ENCODE measurements at regions not wholly inside any gene's neighbourhood (a gene's known extent, or its start where the extent isn't known, plus 50 kb on each side); places are given as distances from the start of the nearest gene placed in this dataset.

DNA sequence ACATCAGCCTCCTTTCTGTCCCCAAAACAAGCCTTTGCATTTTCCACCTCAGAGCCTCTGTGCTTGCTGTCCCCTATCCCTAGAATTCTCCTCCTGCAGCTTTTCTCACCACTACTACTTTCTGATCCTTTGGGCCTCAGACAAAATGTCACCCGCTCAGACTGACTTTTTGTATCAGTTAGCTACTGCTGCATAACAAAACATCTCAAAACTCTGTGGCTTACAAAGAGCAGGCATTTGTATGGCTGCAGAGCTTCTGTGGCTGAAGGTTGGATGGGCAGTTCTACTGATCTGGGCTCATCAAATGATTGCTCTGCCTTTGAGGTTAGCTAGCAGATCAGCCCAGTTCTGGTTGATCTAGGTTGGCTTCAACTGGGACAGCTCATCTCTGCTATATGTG is 248.7 kb downstream of the MN1 start:
- Histone ChIP-seq H3K4me3 (ENCODE audit: low read depth, low read length) (no peak overlapping the region), H3K27me3 (ENCODE audit: control insufficient read depth, insufficient read depth, low read length) (peaks cover 2% of the 10 kb centered on the region), H3K36me3 (ENCODE audit: control insufficient read depth, insufficient read depth, low read length) (no peaks in the 10 kb centered on the region)
- TF ChIP-seq, protein P1, sequence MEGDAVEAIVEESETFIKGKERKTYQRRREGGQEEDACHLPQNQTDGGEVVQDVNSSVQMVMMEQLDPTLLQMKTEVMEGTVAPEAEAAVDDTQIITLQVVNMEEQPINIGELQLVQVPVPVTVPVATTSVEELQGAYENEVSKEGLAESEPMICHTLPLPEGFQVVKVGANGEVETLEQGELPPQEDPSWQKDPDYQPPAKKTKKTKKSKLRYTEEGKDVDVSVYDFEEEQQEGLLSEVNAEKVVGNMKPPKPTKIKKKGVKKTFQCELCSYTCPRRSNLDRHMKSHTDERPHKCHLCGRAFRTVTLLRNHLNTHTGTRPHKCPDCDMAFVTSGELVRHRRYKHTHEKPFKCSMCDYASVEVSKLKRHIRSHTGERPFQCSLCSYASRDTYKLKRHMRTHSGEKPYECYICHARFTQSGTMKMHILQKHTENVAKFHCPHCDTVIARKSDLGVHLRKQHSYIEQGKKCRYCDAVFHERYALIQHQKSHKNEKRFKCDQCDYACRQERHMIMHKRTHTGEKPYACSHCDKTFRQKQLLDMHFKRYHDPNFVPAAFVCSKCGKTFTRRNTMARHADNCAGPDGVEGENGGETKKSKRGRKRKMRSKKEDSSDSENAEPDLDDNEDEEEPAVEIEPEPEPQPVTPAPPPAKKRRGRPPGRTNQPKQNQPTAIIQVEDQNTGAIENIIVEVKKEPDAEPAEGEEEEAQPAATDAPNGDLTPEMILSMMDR (IDR thresholded peaks at IDR 0.05; ENCODE audit: insufficient read depth, low read length, poor library complexity, severe bottlenecking): no peak
- no peak for DNase-seq (ENCODE audit: low read depth)

DNA sequence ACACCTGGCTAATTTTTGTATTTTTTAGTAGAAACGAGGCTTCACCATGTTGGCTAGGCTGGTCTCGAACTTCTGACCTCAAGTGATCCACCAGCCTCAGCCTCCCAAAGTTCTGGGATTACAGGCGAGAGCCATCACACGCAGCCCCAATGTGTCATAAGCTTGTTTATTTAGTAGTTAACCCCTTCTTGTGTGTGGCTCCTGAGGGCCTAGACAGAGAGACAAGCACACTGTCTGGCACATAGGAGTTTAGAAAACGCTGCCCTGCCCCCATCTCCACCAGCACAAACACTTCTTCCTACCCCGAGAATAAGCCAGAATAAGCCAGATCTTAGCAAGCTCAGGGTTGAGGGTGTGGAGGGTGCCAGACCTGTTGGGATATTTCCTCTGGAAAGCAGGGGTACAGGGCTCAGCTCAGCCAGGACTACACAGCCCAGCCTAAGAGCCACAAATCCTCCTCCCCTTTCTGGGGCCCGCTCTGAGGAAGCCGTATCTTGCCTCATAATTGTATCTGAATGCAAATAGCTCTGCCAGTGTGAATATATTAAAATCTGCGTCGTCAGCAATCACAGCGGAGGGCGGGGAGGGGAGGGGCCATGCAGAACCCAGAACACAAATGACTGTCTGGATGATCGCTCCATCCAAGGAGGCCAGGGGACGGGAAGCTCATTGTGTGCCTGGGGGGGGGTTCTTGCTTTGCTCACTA is 247.3 kb downstream of the MN1 start:
- peaks cover 2% of the 10 kb centered on the region for H3K27me3 ChIP-seq (ENCODE audit: control insufficient read depth, insufficient read depth, low read length)
- TF ChIP-seq, protein P1 (IDR thresholded peaks at IDR 0.05; ENCODE audit: insufficient read depth, low read length, poor library complexity, severe bottlenecking): no peak
- no peak overlapping the region for H3K4me3 ChIP-seq (ENCODE audit: low read depth, low read length)
- no peak for DNase-seq (ENCODE audit: low read depth)
- H3K36me3 ChIP-seq (ENCODE audit: control insufficient read depth, insufficient read depth, low read length): no peaks in the 10 kb centered on the region

DNA sequence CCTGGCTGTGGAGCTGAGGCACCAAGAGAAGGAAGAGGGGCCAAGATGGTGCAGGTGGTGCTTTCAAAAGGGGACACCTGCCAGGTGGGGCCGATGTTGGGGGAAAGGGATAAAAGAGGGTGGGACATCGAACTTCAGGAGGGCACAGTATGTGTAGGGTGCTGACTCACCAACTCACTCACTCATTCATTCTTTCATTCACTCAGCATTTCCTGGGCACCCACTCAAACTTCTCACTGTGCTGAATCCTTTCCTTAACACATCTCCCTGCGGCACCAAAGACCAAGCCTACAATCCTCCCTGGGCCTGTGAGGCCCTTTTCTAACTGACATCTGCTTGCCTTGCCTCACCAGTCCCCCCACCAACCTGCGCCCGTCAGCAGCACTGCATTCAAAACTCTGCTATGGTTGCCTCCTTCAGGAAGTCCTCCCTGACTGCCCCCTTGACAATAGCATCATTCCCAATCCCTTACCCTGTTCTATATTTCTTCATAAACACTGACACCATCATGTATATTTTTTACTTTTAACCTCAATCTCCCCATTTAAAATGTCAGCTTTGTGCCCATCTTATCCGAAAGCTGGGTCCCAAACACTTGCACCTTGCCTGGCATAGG is 246.6 kb downstream of the MN1 start:
- H3K4me3 ChIP-seq (ENCODE audit: low read depth, low read length): no peak overlapping the region
- DNase-seq (ENCODE audit: low read depth): no peak
- TF ChIP-seq, protein P1 (IDR thresholded peaks at IDR 0.05; ENCODE audit: insufficient read depth, low read length, poor library complexity, severe bottlenecking): no peak
- peaks cover 2% of the 10 kb centered on the region for H3K27me3 ChIP-seq (ENCODE audit: control insufficient read depth, insufficient read depth, low read length)
- H3K36me3 ChIP-seq (ENCODE audit: control insufficient read depth, insufficient read depth, low read length): no peaks in the 10 kb centered on the region

DNA sequence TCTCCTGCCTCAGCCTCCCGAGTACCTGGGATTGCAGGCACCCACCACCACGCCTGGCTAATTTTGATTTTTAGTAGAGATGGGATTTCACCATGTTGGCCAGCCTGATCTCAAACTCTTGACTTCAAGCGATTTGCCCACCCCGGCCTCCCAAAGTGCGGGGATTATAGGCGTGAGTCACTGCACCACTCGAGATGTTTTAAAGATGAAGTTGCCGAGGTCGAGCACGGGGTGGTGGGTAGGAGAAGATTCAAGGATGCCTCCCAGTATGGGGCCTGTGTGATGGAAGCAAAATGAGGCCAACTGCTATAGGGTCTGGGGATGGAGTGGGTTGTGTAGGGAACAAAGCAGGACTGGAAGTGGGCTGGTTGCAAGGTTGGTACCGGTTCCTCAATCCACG is 245.2 kb downstream of the MN1 start:
- no peaks in the 10 kb centered on the region for H3K36me3 ChIP-seq (ENCODE audit: control insufficient read depth, insufficient read depth, low read length)
- no peak for DNase-seq (ENCODE audit: low read depth)
- TF ChIP-seq, protein P1 (IDR thresholded peaks at IDR 0.05; ENCODE audit: insufficient read depth, low read length, poor library complexity, severe bottlenecking): no peak
- H3K27me3 ChIP-seq (ENCODE audit: control insufficient read depth, insufficient read depth, low read length): peaks cover 5% of the 10 kb centered on the region
- no peak overlapping the region for H3K4me3 ChIP-seq (ENCODE audit: low read depth, low read length)

DNA sequence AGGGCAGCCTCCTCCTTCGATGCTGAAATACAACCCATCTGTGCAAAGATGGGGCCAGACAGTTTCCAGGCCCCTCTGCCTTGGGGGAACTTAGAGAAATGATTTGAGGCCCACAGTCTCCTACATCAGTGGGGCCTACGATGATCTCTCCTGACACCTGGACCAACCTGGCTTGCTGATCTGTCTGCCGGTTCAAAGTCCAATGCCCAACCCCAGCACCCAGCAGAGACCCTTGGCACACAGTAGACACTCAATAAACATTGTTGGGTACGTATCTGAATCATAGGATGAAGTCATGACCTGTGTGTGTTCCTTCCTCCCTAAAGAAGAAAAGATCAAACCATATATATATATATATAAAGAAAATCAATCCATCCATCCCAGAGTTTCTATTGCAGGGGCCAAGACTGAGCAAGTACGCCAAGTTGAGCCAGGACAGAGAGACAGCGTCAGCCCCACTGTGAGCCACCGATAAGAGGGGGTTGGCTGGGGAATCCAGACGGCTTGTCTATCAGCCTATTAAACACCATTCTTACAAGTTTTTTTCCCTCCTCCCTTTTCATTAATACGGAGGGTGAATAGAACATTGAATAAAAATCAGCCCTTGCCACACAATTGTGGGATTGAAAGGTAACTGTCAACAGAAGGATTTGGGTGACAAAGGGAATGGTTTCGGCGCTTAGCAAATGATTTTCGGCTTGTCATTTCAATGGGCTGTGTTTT is 244.1 kb downstream of the MN1 start:
- no peaks in the 10 kb centered on the region for H3K36me3 ChIP-seq (ENCODE audit: control insufficient read depth, insufficient read depth, low read length)
- H3K27me3 ChIP-seq (ENCODE audit: control insufficient read depth, insufficient read depth, low read length): peaks cover 6% of the 10 kb centered on the region
- TF ChIP-seq, protein P1 (IDR thresholded peaks at IDR 0.05; ENCODE audit: insufficient read depth, low read length, poor library complexity, severe bottlenecking): no peak
- no peak for DNase-seq (ENCODE audit: low read depth)
- no peak overlapping the region for H3K4me3 ChIP-seq (ENCODE audit: low read depth, low read length)

Data from kidney epithelial cell (primary cell).